Stomach (tissue), 4 donors: ENCODE measurements at regions not wholly inside any gene's neighbourhood (a gene's known extent, or its start where the extent isn't known, plus 50 kb on each side); places are given as distances from the start of the nearest gene placed in this dataset.

Source experiments
- CTCF ChIP-seq, 7 experiments: fragments of 450-650 bp in 4 of 7; fragments of 200-600 bp in 3 of 7; sonication (generic) in 3 of 7; IDR thresholded peaks; one replicate each; pipeline ENCODE4 v1.5.1; 2016 to 2019; ENCODE audit warnings: antibody characterized with exemption in 7 of 7, control low read depth in 2 of 7, mild to moderate bottlenecking in 1 of 7
- EP300 ChIP-seq: sonication (generic); formaldehyde crosslinking; IDR thresholded peaks from one replicate; pipeline ENCODE4 v1.6.1; 2017; ENCODE audit warnings: antibody characterized with exemption
- POLR2A ChIP-seq, 4 donors: fragments of 450-650 bp; IDR thresholded peaks; one replicate each; pipeline ENCODE4 v1.6.1; 2016; ENCODE audit warnings: antibody characterized with exemption in 4 of 4, control low read depth in 2 of 4, mild to moderate bottlenecking in 1 of 4, moderate library complexity in 1 of 4
- POLR2AphosphoS5 ChIP-seq, 3 donors: sonication (generic); formaldehyde crosslinking; IDR thresholded peaks; one replicate each; pipeline ENCODE4 v1.6.1; 2016; ENCODE audit warnings: antibody characterized with exemption in 3 of 3

GRCh38 chr13:90094357-90094756 is 1253.1 kb upstream of the MIR17HG start:
- TF ChIP-seq POLR2A (IDR thresholded peaks at IDR 0.05) (no peak), CTCF (IDR thresholded peaks at IDR 0.05) (no peak), POLR2AphosphoS5 (IDR thresholded peaks at IDR 0.05) (no peak), EP300 (no peak)
